GM19035 (cell line): ENCODE measurements at regions not wholly inside any gene's neighbourhood (a gene's known extent, or its start where the extent isn't known, plus 50 kb on each side); places are given as distances from the start of the nearest gene placed in this dataset.
"Not testable (repeated sequence)": the region's sequence is repeated elsewhere in the genome, so short reads cannot be mapped to it uniquely, and the experiment has no call there.

ENCODE experiments used
- ATAC-seq: cut with Tn5 transposase; IDR thresholded peaks from one replicate; pipeline ENCODE4 v1.9.1; 2021; ENCODE audit not compliant: unreplicated experiment

- ATAC-seq: no peak
Measured at GRCh38 chr12:97005174-97005573, 98.1 kb downstream of the NEDD1 start.

GRCh38 chr12:97005646-97006045 is 98.6 kb downstream of the NEDD1 start:
- no peak for ATAC-seq

- no peak for ATAC-seq
Measured at GRCh38 chr12:97006585-97006984, 99.5 kb downstream of the NEDD1 start.

GRCh38 chr12:97016163-97016562 is 109.1 kb downstream of the NEDD1 start:
- no peak for ATAC-seq

- no peak for ATAC-seq
Measured at GRCh38 chr12:97017213-97017612, 110.2 kb downstream of the NEDD1 start.

- no peak for ATAC-seq
Measured at GRCh38 chr12:97022536-97023230, 115.6 kb downstream of the NEDD1 start.

GRCh38 chr12:97024393-97024792 is 117.3 kb downstream of the NEDD1 start:
- ATAC-seq: no peak

- ATAC-seq: no peak
Measured at GRCh38 chr12:97026901-97027300, 119.8 kb downstream of the NEDD1 start.

- ATAC-seq: no peak
Measured at GRCh38 chr12:97027482-97027881, 120.4 kb downstream of the NEDD1 start.

GRCh38 chr12:97038131-97038530 is 131.1 kb downstream of the NEDD1 start:
- ATAC-seq: no peak

GRCh38 chr12:97038834-97039233 is 131.8 kb downstream of the NEDD1 start:
- no peak for ATAC-seq

- no peak for ATAC-seq
Measured at GRCh38 chr12:97046901-97047300, 139.8 kb downstream of the NEDD1 start.

- ATAC-seq: no peak
Measured at GRCh38 chr12:97047361-97047760, 140.3 kb downstream of the NEDD1 start.

- no peak for ATAC-seq
Measured at GRCh38 chr12:97048421-97049035, 141.5 kb downstream of the NEDD1 start.

GRCh38 chr12:97050509-97050908 is 143.5 kb downstream of the NEDD1 start:
- no peak for ATAC-seq

- no peak for ATAC-seq
Measured at GRCh38 chr12:97051341-97051740, 144.3 kb downstream of the NEDD1 start.

- no peak for ATAC-seq
Measured at GRCh38 chr12:97061171-97061570, 154.1 kb downstream of the NEDD1 start.

- no peak for ATAC-seq
Measured at GRCh38 chr12:97063292-97063935, 156.4 kb downstream of the NEDD1 start.

GRCh38 chr12:97075161-97075933 is 168.3 kb downstream of the NEDD1 start:
- no peak for ATAC-seq

- ATAC-seq: no peak
Measured at GRCh38 chr12:97075934-97076630, 169.0 kb downstream of the NEDD1 start.

GRCh38 chr12:97076912-97077311 is 169.9 kb downstream of the NEDD1 start:
- not testable (repeated sequence) for ATAC-seq
